HG03159 (cell line): ENCODE measurements at regions not wholly inside any gene's neighbourhood (a gene's known extent, or its start where the extent isn't known, plus 50 kb on each side); places are given as distances from the start of the nearest gene placed in this dataset.
"Not testable (repeated sequence)": the region's sequence is repeated elsewhere in the genome, so short reads cannot be mapped to it uniquely, and the experiment has no call there.

Source experiments
- ATAC-seq: cut with Tn5 transposase; IDR thresholded peaks from one replicate; pipeline ENCODE4 v1.9.1; 2021; ENCODE audit warnings: mild to moderate bottlenecking, moderate library complexity; ENCODE audit not compliant: unreplicated experiment

DNA sequence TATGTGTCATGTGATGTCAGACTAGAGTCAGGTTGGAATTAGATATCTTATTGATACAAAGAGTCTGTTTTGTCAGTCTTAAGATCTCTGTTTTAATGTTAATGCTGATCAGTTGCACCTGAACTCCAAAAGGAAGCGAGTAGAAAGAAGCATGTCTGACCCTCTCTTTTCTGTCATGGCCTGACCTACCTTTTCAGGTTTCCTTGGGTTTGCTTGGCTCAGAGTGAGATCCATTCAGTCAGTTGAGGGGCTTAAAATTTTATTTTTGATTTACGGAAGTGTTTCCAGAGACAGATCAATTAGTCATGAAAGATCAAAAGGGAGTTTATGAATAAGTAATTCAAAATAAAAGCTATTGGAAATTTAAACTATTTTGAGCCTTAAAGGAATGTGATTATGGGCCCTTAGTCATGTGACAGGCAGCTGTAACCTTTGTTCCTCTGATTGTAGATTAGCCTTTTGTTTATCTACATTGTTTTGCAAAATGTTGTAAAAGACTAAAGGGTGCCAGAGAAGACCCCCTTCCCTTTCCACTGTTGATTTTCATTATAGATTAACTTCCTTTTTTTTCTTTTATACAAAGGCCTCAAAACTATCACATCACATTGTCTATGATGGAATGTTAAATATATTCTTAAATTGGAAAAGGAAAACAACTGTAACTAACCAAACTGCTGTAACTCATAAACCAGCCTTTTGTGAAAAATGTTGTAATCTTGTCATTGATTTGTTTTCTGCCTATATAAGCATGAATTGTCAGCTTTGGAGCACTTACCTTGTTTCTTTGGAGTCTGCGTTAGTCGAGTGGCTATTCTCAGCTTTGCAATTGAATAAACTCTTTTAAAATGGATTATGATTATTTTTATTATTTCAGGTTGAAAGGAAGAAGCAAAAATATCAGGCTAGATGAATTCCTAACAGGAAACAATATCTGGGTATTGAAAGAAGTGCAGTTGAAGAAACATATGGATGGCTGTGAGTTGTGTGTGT, 195.5 kb upstream of the MBL2 start:
- no peak for ATAC-seq

DNA sequence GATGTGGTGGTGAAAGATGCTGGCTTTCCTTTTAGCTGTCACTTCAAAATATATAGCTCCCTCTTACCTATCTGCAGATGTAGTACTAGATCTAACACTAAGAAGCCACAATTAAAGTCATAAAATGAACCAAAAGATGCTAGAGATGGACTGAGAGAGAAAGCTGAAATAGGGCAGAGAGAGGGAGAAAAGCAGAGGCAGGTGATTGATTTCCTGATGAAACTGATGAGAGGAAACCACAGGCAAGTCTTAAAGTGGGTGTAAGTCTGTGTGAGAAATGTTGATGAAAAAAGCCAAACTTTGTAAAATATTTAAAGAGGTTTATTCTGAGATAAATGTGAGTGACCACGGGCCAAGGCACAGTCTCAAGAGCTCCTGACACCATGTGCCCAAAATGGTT, 194.3 kb upstream of the MBL2 start:
- ATAC-seq: no peak

DNA sequence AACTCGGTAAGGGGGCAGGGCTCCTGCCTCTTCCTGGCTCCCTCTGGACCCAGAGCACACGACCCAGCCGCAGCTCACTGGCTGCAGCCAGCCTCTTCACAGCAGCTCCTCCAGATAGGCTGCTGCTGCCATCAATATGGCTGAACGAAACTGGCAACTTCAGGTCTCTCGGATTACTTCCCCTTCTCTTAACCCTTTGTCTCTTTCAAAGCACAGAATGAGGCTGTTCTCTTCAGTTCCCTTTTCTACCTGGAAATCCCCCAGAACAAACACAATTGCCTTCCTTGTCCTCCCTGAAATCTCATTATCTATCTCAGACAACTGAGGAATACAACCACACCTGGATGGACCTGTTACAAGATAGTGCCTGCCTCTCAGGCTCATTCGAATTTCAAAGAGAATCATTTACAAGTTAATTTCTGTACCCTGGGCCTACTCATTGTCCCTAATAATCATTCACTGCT, 193.4 kb upstream of the MBL2 start:
- peak; percentile 100 for ATAC-seq

DNA sequence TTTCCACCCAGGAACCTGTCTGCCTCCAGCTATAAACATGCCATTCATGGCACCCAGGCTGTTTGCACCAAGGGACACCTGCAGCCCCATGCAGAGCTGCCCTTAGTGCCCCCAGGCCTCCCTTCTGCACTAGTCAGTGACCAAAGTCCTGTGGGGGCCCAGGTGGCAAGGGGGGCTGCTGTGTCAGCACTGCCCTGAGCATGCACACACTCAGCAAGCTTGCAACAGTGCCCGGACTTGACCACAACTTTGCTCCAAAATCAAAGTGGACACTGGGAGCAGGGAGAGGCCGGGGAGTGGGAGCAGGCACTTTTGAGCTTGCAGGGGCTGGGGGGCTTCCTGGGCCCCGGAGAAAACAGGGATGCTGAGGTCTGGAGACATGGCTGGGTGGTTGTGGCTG, 192.9 kb upstream of the MBL2 start:
- ATAC-seq: peak; percentile 10

DNA sequence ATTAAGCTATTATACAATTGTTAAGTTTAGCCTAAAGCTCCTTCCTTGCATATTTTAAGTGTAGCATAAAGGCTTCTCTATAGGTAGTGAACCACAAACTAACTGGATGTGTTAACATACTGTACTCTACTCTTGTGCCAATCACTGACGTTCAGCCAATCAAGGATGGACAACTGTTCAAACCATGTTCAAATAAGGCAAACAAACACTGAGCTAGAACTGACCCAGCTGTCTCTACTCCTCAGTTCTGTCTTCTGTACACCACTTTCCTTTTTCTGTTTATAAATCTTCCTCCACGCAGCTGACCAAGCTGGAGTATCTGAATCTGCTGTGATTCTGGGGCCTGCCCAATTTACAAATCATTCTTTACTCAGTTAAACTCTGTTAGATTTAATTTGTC, 188.7 kb upstream of the MBL2 start:
- no peak for ATAC-seq

DNA sequence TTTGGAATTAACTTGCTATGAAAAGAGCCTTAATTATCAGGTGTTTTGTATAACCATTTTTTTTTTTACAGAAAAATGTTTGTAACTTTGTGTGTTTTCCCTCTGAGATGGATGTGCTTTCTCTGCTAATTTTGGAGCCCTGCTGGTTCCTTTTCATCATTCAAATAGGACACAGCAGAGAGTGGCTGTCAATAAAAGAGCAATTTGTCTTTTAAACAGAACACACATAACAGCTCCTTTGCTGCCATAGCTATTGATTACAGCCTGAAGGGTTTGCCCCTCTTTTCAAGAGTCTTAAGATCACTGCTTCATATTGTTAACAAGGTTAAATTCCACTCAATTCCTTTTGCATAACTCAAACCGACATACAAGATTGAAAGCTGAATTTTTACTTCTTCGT, 187.2 kb upstream of the MBL2 start:
- no peak for ATAC-seq

DNA sequence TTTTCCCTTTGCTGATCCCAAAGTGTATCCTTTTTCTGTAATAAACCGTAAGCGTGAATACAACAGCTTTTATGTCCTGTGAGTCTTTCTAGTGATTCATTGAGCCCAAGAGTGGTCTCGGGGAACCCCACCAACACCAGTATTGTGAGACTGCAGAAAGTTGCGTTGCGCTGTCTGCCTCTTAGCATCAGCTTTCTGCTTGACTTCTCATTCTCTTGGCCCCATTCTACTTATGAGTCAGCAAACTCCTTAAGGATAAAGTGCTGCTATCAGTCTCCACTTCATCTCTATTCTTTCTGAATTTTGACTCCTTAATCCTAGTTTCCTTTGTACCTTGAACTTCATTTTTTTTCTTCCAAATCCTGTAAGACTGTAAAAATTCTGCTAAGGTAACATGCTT, 184.3 kb upstream of the MBL2 start:
- ATAC-seq: no peak

DNA sequence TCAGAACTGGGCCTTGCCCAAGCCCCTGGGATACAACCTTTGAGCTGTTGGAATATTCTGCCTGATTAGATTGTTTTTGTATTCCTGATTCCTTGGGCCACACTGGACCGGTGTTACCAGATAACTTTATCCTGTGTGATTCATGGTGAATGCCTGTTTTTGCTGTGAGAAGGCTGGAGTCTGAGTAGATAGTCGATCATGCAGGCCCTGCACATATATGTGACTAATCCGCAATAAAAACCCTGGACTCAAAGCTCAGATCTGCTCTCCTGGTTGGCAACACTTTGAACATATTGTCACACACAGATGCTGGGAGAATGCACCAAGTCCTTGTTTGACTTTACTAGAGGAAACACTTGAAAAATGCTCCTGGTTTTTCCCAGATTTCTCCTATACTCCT, 183.9 kb upstream of the MBL2 start:
- no peak for ATAC-seq

DNA sequence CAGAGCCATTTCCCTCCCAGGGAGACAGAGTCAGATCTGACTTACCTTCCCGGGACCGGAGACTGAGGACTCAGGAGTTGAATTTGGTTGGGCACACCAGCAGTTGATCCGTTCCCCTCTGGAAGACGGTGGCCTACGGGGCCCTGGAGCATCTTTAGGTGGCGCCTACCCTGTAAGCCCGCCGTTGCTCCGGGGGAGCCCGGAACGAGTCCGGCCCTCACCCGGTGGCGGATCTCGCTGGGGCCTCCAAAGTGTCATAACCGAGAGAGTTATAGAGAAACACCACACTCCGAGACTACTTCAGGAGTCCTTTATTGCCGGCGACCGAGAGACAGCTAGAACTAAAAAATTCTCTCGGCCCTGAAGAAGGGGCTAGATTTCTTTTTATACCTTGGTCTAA, 182.8 kb upstream of the MBL2 start:
- no peak for ATAC-seq

DNA sequence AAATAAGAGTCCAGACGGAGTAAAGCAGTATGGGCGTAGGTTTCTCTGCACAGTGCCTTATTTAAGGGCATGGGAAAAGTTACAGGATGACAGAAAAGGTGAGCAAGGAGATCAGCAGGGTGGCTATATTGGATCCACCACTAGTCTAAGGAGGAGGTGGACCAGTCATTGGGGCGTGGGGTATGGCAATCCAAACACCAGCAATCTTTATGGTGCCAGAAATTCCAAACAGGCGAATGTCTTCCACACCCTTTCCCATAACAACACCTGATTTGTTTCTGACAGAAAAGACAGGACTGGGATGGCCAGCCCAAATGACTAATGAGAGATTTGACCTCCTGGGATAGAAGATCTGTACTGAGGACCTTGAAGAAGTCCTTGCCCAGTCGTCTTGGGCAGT, 181.8 kb upstream of the MBL2 start:
- no peak for ATAC-seq

DNA sequence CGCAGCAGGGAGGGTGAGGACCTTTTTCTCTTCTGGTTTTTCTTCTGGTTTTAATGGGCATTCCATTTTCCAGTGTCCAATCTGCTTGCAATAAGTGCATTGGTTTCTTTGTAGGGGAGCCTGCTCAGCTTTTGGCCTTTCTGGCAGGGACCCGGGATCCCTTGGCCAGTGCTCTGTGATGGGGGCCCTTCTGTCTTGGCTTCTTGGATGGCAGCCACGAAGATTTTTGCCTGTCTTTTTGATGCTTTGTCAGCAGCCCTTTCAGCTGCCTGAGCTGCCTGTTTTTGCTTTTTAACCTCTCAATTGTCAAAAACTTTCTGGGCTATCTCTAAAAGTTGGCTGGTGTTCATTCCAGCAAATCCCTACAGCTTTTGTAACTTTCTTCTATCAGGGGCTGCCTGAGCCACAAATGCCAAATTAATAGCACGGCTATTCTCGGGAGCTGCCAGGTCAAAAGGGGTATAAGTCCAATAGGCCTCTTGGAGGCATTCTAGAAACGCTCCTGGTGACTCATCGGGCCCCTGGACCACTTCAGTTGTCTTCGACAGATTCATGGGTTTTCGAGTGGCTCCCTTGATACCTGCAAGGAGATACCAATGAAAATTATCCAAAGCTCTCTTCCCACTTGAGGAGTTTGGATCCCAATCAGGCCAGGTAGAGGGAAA, 179.9 kb upstream of the MBL2 start:
- ATAC-seq: no peak

DNA sequence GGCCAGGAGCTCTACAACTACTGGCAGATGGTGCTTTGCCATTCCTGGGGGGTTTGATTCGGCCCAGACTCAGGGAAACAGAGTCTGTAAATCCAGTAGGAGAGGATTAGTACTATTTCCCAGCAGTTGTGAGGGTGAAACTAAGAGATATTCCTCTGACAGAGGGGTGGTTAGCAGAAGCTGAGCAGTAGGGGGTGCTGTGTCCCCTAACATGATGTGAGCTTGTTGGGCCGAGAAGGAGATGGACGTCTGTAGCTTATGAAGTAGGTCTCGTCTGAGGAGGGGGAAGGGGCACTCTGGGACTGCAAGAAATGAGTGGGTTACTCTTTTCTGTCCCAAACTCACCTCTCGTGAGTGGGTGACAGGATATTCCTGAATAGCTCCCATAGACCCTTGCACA, 179.2 kb upstream of the MBL2 start:
- ATAC-seq: peak; percentile 98

DNA sequence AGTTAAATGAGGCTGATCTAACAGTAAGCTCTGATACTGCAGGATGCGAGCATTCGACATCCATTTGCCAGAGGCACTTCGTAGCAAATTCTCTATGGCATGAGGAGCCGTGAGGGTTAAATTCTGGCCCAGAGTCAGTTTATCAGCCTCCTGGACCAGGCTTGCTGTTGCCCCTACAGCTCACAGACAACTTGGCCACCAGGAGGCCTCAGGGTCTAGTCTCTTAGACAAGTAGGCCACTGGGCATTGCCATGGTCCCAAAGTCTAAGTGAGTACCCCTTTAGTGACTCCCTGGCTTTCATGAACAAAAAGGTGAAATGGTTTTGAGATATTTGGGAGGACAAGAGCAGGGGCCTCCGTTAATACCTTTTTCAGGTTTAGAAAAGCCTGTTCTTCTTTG, 178.0 kb upstream of the MBL2 start:
- no peak for ATAC-seq

DNA sequence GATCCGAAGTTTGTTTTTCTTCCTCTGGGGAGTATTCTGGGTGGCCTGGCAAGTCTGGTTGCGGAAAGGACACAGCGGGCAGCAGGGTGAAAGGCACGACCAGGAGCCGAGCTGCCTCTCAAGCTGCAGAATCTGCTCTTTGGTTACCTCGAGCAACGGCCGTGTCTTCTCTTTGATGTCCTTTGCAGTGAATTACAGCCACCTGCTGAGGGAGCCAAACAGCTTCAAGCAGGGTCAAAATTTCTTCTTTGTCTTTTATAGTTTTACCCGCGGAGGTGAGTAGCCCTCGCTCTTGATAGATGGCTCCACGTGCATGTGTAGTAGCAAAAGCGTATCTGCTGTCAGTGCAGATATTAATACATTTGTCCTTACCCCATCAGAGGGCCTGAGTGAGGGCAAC, 177.3 kb upstream of the MBL2 start:
- ATAC-seq: no peak

DNA sequence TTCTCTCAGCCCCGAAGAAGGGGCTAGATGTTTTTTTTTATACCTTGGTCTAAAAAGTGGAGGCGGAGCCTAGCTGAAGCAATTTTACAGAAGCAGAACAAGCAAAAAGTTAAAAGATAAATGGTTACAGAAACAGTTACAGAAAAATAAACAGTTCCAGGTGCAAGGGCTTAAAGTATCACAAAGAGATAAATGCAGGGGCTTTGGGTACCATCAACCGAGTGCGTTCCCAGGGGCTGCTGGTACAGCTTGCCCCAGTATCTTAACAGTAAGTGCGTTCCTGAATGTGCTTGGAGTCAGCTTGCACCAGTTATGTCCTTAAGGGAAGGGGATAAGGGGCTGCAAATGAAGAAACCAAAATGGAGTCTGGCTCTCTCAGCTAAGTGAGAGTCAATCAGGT, 173.9 kb upstream of the MBL2 start:
- ATAC-seq: no peak

DNA sequence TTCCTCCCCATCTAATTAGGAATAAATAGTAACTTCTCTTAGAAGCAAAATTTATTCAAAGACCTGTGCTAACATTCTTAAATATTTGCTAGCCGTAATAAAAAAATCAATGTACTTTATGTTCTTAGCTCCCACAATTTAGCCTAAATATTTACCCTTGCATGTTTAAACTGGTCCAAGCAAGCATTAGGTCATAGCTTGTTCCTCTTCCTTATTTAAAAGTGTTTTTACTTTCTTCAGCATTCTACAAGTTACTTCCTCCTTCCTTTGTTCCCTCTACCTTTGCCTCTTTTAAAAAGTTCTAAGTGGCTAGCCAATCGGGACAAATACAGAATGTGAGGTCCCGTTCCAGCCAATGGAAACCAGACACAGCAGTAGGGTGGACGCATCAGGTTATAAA, 172.9 kb upstream of the MBL2 start:
- not testable (repeated sequence) for ATAC-seq

DNA sequence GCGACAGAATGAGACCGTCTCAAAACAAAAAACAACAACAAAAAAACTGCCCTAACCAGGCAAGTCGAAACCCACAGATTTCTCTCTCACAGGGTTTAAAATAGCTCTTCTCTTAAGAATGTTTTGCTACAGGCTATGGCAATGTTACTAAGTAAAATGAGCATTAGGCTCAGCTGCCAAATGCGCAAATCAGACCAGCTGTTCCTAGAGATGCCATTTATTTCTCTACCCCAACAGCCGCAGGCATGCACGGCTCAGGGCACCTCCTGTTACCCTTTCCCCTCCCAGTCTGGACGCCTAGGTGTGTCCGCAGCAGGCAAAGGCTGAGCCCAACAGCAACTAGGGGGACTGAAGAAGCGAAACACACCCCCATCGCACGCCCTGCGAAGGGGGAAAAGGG, 168.3 kb upstream of the MBL2 start:
- ATAC-seq: no peak

DNA sequence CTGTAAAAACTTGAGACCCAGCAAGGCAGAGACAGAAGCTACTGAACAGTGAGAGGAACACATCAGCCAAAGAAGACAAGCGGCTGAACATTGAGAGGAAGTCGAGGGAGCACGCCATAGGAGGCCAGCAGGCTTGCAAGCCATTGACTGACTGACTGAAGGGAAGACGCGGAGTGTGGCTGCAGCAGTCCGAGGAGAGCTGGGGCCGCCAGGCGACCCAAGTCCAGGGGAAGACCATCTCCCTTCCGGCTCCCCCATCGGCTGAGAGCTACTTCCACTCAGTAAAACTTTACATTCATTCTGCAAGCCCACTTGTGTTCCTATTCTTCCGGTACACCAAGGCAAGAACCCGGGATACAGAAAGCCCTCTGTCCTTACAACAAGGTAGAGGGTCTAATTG, 167.3 kb upstream of the MBL2 start:
- no peak for ATAC-seq

DNA sequence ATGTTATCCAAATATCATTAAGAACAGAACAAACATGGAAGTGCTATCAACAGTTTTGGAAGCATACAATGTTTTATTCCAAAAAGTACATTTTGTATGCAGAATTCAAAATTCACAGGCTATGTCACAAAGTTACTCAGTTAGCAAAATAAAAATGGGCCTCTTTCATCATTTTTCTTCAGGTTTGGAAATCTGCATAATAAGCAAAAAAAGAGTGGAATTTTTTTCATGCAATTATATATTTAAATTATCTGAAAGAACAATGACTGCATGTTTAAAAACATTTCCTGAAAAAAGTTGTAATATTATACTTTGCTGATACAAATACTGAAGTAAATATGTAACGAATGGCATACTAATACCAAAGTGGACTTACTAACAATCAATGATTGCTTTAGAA, 161.2 kb upstream of the MBL2 start:
- no peak for ATAC-seq

DNA sequence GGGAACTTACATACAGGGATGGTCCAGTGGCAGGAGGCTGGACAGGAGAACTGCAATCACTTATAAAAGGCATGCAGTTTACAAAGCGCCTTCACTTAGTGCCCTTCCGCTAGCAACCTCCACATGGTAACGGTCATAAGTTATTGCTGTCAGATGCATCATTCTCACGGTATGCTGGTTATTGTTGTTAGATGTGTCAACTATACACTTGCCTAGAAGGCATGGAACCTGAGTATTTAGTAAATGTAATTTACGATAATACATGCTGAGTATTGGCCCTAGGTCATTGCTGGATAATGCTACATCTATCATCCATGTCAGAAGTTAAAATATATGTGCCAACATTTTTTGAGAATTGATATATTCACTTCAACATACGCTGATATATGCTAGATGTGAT, 155.1 kb upstream of the MBL2 start:
- no peak for ATAC-seq

DNA sequence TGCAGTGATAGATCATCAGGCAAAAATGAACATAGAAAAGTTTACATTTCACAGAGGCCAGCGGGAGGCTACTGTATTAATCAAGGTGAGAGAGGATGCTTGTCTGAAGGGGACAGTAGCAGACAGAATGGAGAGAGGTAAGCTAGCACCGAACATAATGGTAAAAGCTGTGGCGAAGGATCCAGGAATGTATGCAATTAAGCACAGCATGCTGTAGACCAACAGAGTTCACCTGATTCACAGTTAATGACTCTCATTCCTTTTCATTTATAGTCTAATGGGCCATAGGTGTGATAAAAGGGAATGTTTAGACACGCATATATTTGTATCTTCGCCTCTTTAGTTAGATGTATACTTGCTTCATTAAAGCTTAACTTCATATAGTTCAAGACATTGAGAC, 150.9 kb upstream of the MBL2 start:
- ATAC-seq: no peak

DNA sequence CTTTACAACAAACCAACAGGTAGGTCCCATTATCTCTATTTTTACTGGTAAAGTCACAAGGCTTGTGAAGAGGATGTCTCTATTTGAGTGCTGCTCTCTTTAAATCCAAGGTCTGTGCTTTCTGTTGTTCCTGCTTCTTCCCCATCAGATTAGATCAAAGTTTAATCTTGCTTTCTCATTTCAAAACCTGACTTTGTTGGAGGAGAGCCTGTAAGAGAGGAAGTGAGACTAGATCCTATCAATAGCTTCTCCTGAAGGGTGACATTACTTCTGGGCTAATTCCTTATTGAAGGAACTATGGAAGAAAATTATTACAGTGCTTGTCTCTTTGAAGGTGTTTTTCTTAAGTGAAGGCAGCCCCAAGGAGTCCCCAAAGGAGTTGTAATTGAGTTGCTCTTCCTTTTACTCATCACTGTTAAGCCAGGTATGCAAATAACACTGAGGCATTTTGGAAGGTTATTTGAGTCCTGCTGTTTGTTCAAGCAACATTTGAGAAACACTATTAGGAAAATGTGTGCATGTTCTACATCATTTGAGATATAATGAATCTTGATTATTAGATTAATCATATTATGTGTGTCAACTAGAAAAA, 146.2 kb upstream of the MBL2 start:
- peak; percentile 68 for ATAC-seq
